ENCODE measurements at regions not wholly inside any gene's neighbourhood (a gene's known extent, or its start where the extent isn't known, plus 50 kb on each side); places are given as distances from the start of the nearest gene placed in this dataset.

GRCh38 chr21:38170283-38170682, 86.5 kb upstream of the KCNJ15 start:
- DNase-seq, result peak; percentile 23
- Mint-ChIP-seq H3K27me3 (ENCODE audit: low read depth, poor library complexity) (peaks cover 5% of the 10 kb centered on the region), H3K4me3 (no peak overlapping the region), H3K36me3 (ENCODE audit: low read depth) (peaks cover 5% of the 10 kb centered on the region), H3K27ac (peak overlapping the region; percentile 87), H3K4me1 (peaks cover 43% of the 10 kb centered on the region), H3K9me3 (peaks cover 10% of the 10 kb centered on the region)
- TF ChIP-seq CTCF (IDR thresholded peaks at IDR 0.05), result peak; percentile 35

GRCh38 chr21:38170704-38171682, 85.8 kb upstream of the KCNJ15 start:
- no peak for DNase-seq
- TF ChIP-seq CTCF (IDR thresholded peaks at IDR 0.05), result no peak
- Mint-ChIP-seq H3K36me3 (ENCODE audit: low read depth) (peaks cover 5% of the 10 kb centered on the region), H3K4me1 (peaks cover 36% of the 10 kb centered on the region), H3K4me3 (no peak overlapping the region), H3K27ac (peak overlapping the region; percentile 95), H3K9me3 (peaks cover 10% of the 10 kb centered on the region), H3K27me3 (ENCODE audit: low read depth, poor library complexity) (peaks cover 5% of the 10 kb centered on the region)

GRCh38 chr21:38171723-38172344, 85.0 kb upstream of the KCNJ15 start:
- H3K4me1 Mint-ChIP-seq, result peaks cover 30% of the 10 kb centered on the region
- TF ChIP-seq CTCF (IDR thresholded peaks at IDR 0.05), result no peak
- H3K4me3 Mint-ChIP-seq, result peak overlapping the region; percentile 33
- H3K27me3 Mint-ChIP-seq (ENCODE audit: low read depth, poor library complexity), result peaks cover 5% of the 10 kb centered on the region
- peaks cover 10% of the 10 kb centered on the region for H3K9me3 Mint-ChIP-seq
- H3K36me3 Mint-ChIP-seq (ENCODE audit: low read depth), result peaks cover 5% of the 10 kb centered on the region
- peak overlapping the region; percentile 95 for H3K27ac Mint-ChIP-seq
- DNase-seq, result peak; percentile 62

- peaks cover 5% of the 10 kb centered on the region for H3K27me3 Mint-ChIP-seq (ENCODE audit: low read depth, poor library complexity)
- peaks cover 13% of the 10 kb centered on the region for H3K9me3 Mint-ChIP-seq
- H3K4me3 Mint-ChIP-seq, result no peak overlapping the region
- H3K36me3 Mint-ChIP-seq (ENCODE audit: low read depth), result peaks cover 5% of the 10 kb centered on the region
- H3K27ac Mint-ChIP-seq, result no peak overlapping the region
- no peak for TF ChIP-seq CTCF (IDR thresholded peaks at IDR 0.05)
- peaks cover 30% of the 10 kb centered on the region for H3K4me1 Mint-ChIP-seq
- DNase-seq, result no peak
Observed at GRCh38 chr21:38173276-38174035, 83.3 kb upstream of the KCNJ15 start.

- Mint-ChIP-seq H3K9me3 (peaks cover 18% of the 10 kb centered on the region), H3K27ac (no peak overlapping the region), H3K27me3 (ENCODE audit: low read depth, poor library complexity) (peaks cover 4% of the 10 kb centered on the region), H3K36me3 (ENCODE audit: low read depth) (peaks cover 5% of the 10 kb centered on the region), H3K4me1 (peaks cover 39% of the 10 kb centered on the region), H3K4me3 (no peak overlapping the region)
- DNase-seq, result no peak
- TF ChIP-seq CTCF (IDR thresholded peaks at IDR 0.05), result no peak
Observed at GRCh38 chr21:38175306-38175705, 81.5 kb upstream of the KCNJ15 start.

Data from nephron progenitor cell (in vitro differentiated cells).